ENCODE measurements at regions not wholly inside any gene's neighbourhood (a gene's known extent, or its start where the extent isn't known, plus 50 kb on each side); places are given as distances from the start of the nearest gene placed in this dataset.

GRCh38 chr1:208497866-208498541, 253.8 kb upstream of the PLXNA2 start:
- H3K9me2 ChIP-seq (ENCODE audit: insufficient read depth, low read length): no peaks in the 10 kb centered on the region

GRCh38 chr1:208499026-208499425, 254.8 kb upstream of the PLXNA2 start:
- BruUV-seq (replicated peaks): no TSS peak

More at GRCh38 chr1:208497866-208498541, 253.8 kb upstream of the PLXNA2 start:
- H3K9me3 ChIP-seq (ENCODE audit: low read length): no peaks in the 10 kb centered on the region
- H3K27ac ChIP-seq (ENCODE audit: low read depth, low read length, poor library complexity, severe bottlenecking): no peak overlapping the region
- H3K36me3 ChIP-seq (ENCODE audit: insufficient read depth, low read length): no peaks in the 10 kb centered on the region
- DNase-seq (ENCODE audit: low spot score): no peak
- intact Hi-C loops (cut with micrococcal nuclease; ENCODE audit: unreplicated experiment): no loop called here
- no TSS peak for BruUV-seq (replicated peaks)
- H3K4me2 ChIP-seq (ENCODE audit: low read length): no peak overlapping the region
- H3K79me2 ChIP-seq (ENCODE audit: insufficient read depth, low read depth, low read length): no peaks in the 10 kb centered on the region
- TF ChIP-seq CTCF (conservative IDR thresholded peaks at IDR 0.05; ENCODE audit: low read length) (no peak), EZH2phosphoT487 (IDR thresholded peaks at IDR 0.05; ENCODE audit: borderline replicate concordance, low read depth, low read length) (no peak)
- H2AFZ ChIP-seq (ENCODE audit: low read length): no peak overlapping the region
- ChIA-PET POLR2A (interaction anchor here (0.7 kb wide), 1 partner anchor 1122 kb away, joined by 4 read pairs; no protein-coding TSS in a partner anchor), CTCF (ENCODE audit: unreplicated experiment) (no interaction called here)
- H4K20me1 ChIP-seq (ENCODE audit: insufficient read depth, low read length): no peaks in the 10 kb centered on the region
- H3K4me3 ChIP-seq (ENCODE audit: low read depth, low read length, poor library complexity, severe bottlenecking): no peak overlapping the region
- no peaks in the 10 kb centered on the region for H3K4me1 ChIP-seq (ENCODE audit: insufficient read depth, low read length, poor library complexity, severe bottlenecking)

More at GRCh38 chr1:208499026-208499425, 254.8 kb upstream of the PLXNA2 start:
- no peak overlapping the region for H2AFZ ChIP-seq (ENCODE audit: low read length)
- intact Hi-C loops (cut with micrococcal nuclease; ENCODE audit: unreplicated experiment): no loop called here
- ChIA-PET POLR2A (no interaction called here), CTCF (ENCODE audit: unreplicated experiment) (no interaction called here)
- H3K79me2 ChIP-seq (ENCODE audit: insufficient read depth, low read depth, low read length): no peaks in the 10 kb centered on the region
- H3K4me1 ChIP-seq (ENCODE audit: insufficient read depth, low read length, poor library complexity, severe bottlenecking): no peaks in the 10 kb centered on the region
- no peak overlapping the region for H3K27ac ChIP-seq (ENCODE audit: low read depth, low read length, poor library complexity, severe bottlenecking)
- no peak overlapping the region for H3K4me2 ChIP-seq (ENCODE audit: low read length)
- H3K9me2 ChIP-seq (ENCODE audit: insufficient read depth, low read length): no peaks in the 10 kb centered on the region
- H3K9me3 ChIP-seq (ENCODE audit: low read length): no peaks in the 10 kb centered on the region
- no peaks in the 10 kb centered on the region for H3K36me3 ChIP-seq (ENCODE audit: insufficient read depth, low read length)
- DNase-seq (ENCODE audit: low spot score): no peak
- H4K20me1 ChIP-seq (ENCODE audit: insufficient read depth, low read length): no peaks in the 10 kb centered on the region
- no peak overlapping the region for H3K4me3 ChIP-seq (ENCODE audit: low read depth, low read length, poor library complexity, severe bottlenecking)
- TF ChIP-seq EZH2phosphoT487 (IDR thresholded peaks at IDR 0.05; ENCODE audit: borderline replicate concordance, low read depth, low read length) (no peak), CTCF (conservative IDR thresholded peaks at IDR 0.05; ENCODE audit: low read length) (no peak)
